COLO668 (cell line): ENCODE measurements at regions not wholly inside any gene's neighbourhood (a gene's known extent, or its start where the extent isn't known, plus 50 kb on each side); places are given as distances from the start of the nearest gene placed in this dataset.
"Not testable (repeated sequence)": the region's sequence is repeated elsewhere in the genome, so short reads cannot be mapped to it uniquely, and the experiment has no call there.

ENCODE experiments used
- DNase-seq: peaks from one replicate; lab custom pipeline; 2025; ENCODE audit not compliant: unreplicated experiment; lab: John Stamatoyannopoulos, UW

GRCh38 chr17:63287006-63287405, 159.1 kb downstream of the CYB561 start:
- not testable (repeated sequence) for DNase-seq

GRCh38 chr17:63289931-63290330, 156.2 kb downstream of the CYB561 start:
- DNase-seq, result no peak

GRCh38 chr17:63290351-63290750, 155.8 kb downstream of the CYB561 start:
- no peak for DNase-seq

- no peak for DNase-seq
Measured at GRCh38 chr17:63290784-63291183, 155.3 kb downstream of the CYB561 start.

- DNase-seq, result no peak
Measured at GRCh38 chr17:63291258-63291657, 154.8 kb downstream of the CYB561 start.

- DNase-seq, result no peak
Measured at GRCh38 chr17:63292421-63292820, 153.7 kb downstream of the CYB561 start.

GRCh38 chr17:63293323-63294075, 152.6 kb downstream of the CYB561 start:
- no peak for DNase-seq

- DNase-seq, result no peak
Measured at GRCh38 chr17:63294776-63295175, 151.3 kb downstream of the CYB561 start.

GRCh38 chr17:63295288-63295687, 150.8 kb downstream of the CYB561 start:
- no peak for DNase-seq

- no peak for DNase-seq
Measured at GRCh38 chr17:63295839-63296590, 150.1 kb downstream of the CYB561 start.

- not testable (repeated sequence) for DNase-seq
Measured at GRCh38 chr17:63298916-63299315, 147.2 kb downstream of the CYB561 start.

GRCh38 chr17:63304704-63305261, 141.3 kb downstream of the CYB561 start:
- DNase-seq, result no peak

GRCh38 chr17:63305857-63306256, 140.2 kb downstream of the CYB561 start:
- DNase-seq, result no peak

GRCh38 chr17:63306855-63307254, 139.3 kb downstream of the CYB561 start:
- DNase-seq, result no peak

- DNase-seq, result no peak
Measured at GRCh38 chr17:63308272-63308671, 137.8 kb downstream of the CYB561 start.

GRCh38 chr17:63309021-63309420, 137.1 kb downstream of the CYB561 start:
- no peak for DNase-seq

GRCh38 chr17:63311416-63311937, 134.6 kb downstream of the CYB561 start:
- no peak for DNase-seq

GRCh38 chr17:63314761-63315160, 131.3 kb downstream of the CYB561 start:
- no peak for DNase-seq

GRCh38 chr17:63316100-63316499, 130.0 kb downstream of the CYB561 start:
- DNase-seq, result no peak

- no peak for DNase-seq
Measured at GRCh38 chr17:63317166-63317840, 128.8 kb downstream of the CYB561 start.

GRCh38 chr17:63325808-63326207, 120.3 kb downstream of the CYB561 start:
- no peak for DNase-seq
